Uterus (tissue), 3 donors: ENCODE measurements at regions not wholly inside any gene's neighbourhood (a gene's known extent, or its start where the extent isn't known, plus 50 kb on each side); places are given as distances from the start of the nearest gene placed in this dataset.
"Not testable (repeated sequence)": the region's sequence is repeated elsewhere in the genome, so short reads cannot be mapped to it uniquely, and the experiment has no call there.

Experiments used
- DNase-seq, 2 donors: peaks; one replicate each; pipeline ENCODE4 v3.0.0-alpha.2; 2019 to 2020
- H3K27ac ChIP-seq, 2 donors: fragments of 200-600 bp; sonication (generic); 1 replicate in 1 of 2; 2 replicates in 1 of 2; pipeline ENCODE4 v1.5.1; 2016 to 2018
- H3K27me3 ChIP-seq, 2 donors: fragments of 200-600 bp; sonication (generic); one replicate each; pipeline ENCODE4 v1.5.1; 2018 to 2019; ENCODE audit warnings: control low read depth in 1 of 2
- H3K36me3 ChIP-seq, 2 donors: fragments of 200-600 bp; sonication (generic); one replicate each; pipeline ENCODE4 v1.5.1; 2019; ENCODE audit warnings: control low read depth in 1 of 2
- H3K4me1 ChIP-seq, 2 donors: fragments of 200-600 bp; sonication (generic); one replicate each; pipeline ENCODE4 v1.5.1; 2018 to 2019; ENCODE audit warnings: control low read depth in 1 of 2
- H3K4me3 ChIP-seq, 2 donors: fragments of 200-600 bp; sonication (generic); 1 replicate in 1 of 2; 2 replicates in 1 of 2; pipeline ENCODE4 v1.5.1; 2018 to 2019; ENCODE audit warnings: mild to moderate bottlenecking in 1 of 2
- H3K9me3 ChIP-seq, 2 donors: fragments of 200-600 bp; sonication (generic); one replicate each; pipeline ENCODE4 v1.5.1; 2019; ENCODE audit warnings: control low read depth in 1 of 2
- CTCF ChIP-seq, 4 experiments: fragments of 200-600 bp in 2 of 4; fragments of 450-650 bp in 2 of 4; sonication (generic) in 2 of 4; IDR thresholded peaks; one replicate each; pipeline ENCODE4 v1.5.1; 2016 to 2019; ENCODE audit warnings: antibody characterized with exemption in 4 of 4, mild to moderate bottlenecking in 2 of 4, moderate library complexity in 1 of 4
- POLR2A ChIP-seq, 2 donors: fragments of 450-650 bp; IDR thresholded peaks; one replicate each; pipeline ENCODE4 v1.6.1; 2016; ENCODE audit warnings: antibody characterized with exemption in 2 of 2, mild to moderate bottlenecking in 1 of 2, moderate library complexity in 1 of 2
- intact Hi-C: fragments of 100-400 bp; cut with DNase I; formaldehyde crosslinking; loops from one replicate; pipeline ENCODE4 v1.15.1; 2023; ENCODE audit warnings: low total_unique reads
- donor health status: DM: yes; HTN: yes; CAD: no.

- TF ChIP-seq POLR2A (IDR thresholded peaks at IDR 0.05) (no peak), CTCF (IDR thresholded peaks at IDR 0.05) (no peak)
- intact Hi-C loops, result no loop called here
- DNase-seq, result no peak
- no peaks in the 10 kb centered on the region for H3K36me3 ChIP-seq
- H3K4me1 ChIP-seq, result no peaks in the 10 kb centered on the region
- no peaks in the 10 kb centered on the region for H3K9me3 ChIP-seq
- H3K4me3 ChIP-seq, result no peak overlapping the region
- H3K27ac ChIP-seq, result no peak overlapping the region
- no peaks in the 10 kb centered on the region for H3K27me3 ChIP-seq
These were observed 1634.4 kb upstream of the PCDH7 start for GRCh38 chr4:29085748-29086147.

- Histone ChIP-seq H3K4me3 (no peak overlapping the region), H3K27ac (no peak overlapping the region), H3K27me3 (no peaks in the 10 kb centered on the region), H3K4me1 (no peaks in the 10 kb centered on the region), H3K36me3 (no peaks in the 10 kb centered on the region), H3K9me3 (no peaks in the 10 kb centered on the region)
- no peak for DNase-seq
- TF ChIP-seq CTCF (IDR thresholded peaks at IDR 0.05) (no peak), POLR2A (IDR thresholded peaks at IDR 0.05) (no peak)
- intact Hi-C loops, result no loop called here
These were observed 1615.5 kb upstream of the PCDH7 start for GRCh38 chr4:29104694-29105093.

GRCh38 chr4:29113960-29114359 is 1606.2 kb upstream of the PCDH7 start:
- no peak for DNase-seq
- no peaks in the 10 kb centered on the region for H3K27me3 ChIP-seq
- intact Hi-C loops, result no loop called here
- H3K4me1 ChIP-seq, result no peaks in the 10 kb centered on the region
- H3K27ac ChIP-seq, result no peak overlapping the region
- no peak overlapping the region for H3K4me3 ChIP-seq
- no peak for TF ChIP-seq CTCF (IDR thresholded peaks at IDR 0.05)
- no peak for TF ChIP-seq POLR2A (IDR thresholded peaks at IDR 0.05)
- no peaks in the 10 kb centered on the region for H3K36me3 ChIP-seq
- no peaks in the 10 kb centered on the region for H3K9me3 ChIP-seq

GRCh38 chr4:29117231-29117722 is 1602.9 kb upstream of the PCDH7 start:
- H3K36me3 ChIP-seq, H3K27ac ChIP-seq, intact Hi-C loops, H3K4me1 ChIP-seq, H3K9me3 ChIP-seq, H3K4me3 ChIP-seq, H3K27me3 ChIP-seq, DNase-seq: not testable (repeated sequence)

- Histone ChIP-seq H3K4me1 (no peaks in the 10 kb centered on the region), H3K36me3 (no peaks in the 10 kb centered on the region), H3K27me3 (no peaks in the 10 kb centered on the region), H3K4me3 (no peak overlapping the region), H3K9me3 (no peaks in the 10 kb centered on the region), H3K27ac (no peak overlapping the region)
- no peak for TF ChIP-seq POLR2A (IDR thresholded peaks at IDR 0.05)
- intact Hi-C loops, result no loop called here
- DNase-seq, result no peak
These were observed 1598.6 kb upstream of the PCDH7 start for GRCh38 chr4:29121586-29121985.

GRCh38 chr4:29128810-29129209 is 1591.4 kb upstream of the PCDH7 start:
- H3K27me3 ChIP-seq, result no peaks in the 10 kb centered on the region
- no peak overlapping the region for H3K27ac ChIP-seq
- intact Hi-C loops, result no loop called here
- H3K4me3 ChIP-seq, result no peak overlapping the region
- DNase-seq, result no peak
- no peaks in the 10 kb centered on the region for H3K4me1 ChIP-seq
- H3K36me3 ChIP-seq, result no peaks in the 10 kb centered on the region
- H3K9me3 ChIP-seq, result no peaks in the 10 kb centered on the region
- TF ChIP-seq CTCF (IDR thresholded peaks at IDR 0.05), result no peak
- no peak for TF ChIP-seq POLR2A (IDR thresholded peaks at IDR 0.05)
